CD4-positive, alpha-beta T cell treated with Interleukin-15 for 1 hour (primary cell): ENCODE measurements at regions not wholly inside any gene's neighbourhood (a gene's known extent, or its start where the extent isn't known, plus 50 kb on each side); places are given as distances from the start of the nearest gene placed in this dataset.
"Not testable (repeated sequence)": the region's sequence is repeated elsewhere in the genome, so short reads cannot be mapped to it uniquely, and the experiment has no call there.

Experiments
- DNase-seq: peaks from one replicate; pipeline ENCODE4 v3.0.0-alpha.2; 2020

GRCh38 chr2:166727095-166727494 is 161.2 kb upstream of the XIRP2 start:
- DNase-seq, result no peak

- DNase-seq, result no peak
Measured at GRCh38 chr2:166725927-166726924, 162.1 kb upstream of the XIRP2 start.

- DNase-seq, result no peak
Measured at GRCh38 chr2:166716968-166717367, 171.3 kb upstream of the XIRP2 start.

- DNase-seq, result no peak
Measured at GRCh38 chr2:166700079-166700478, 188.2 kb upstream of the XIRP2 start.

GRCh38 chr2:166695154-166695553 is 193.1 kb upstream of the XIRP2 start:
- no peak for DNase-seq

GRCh38 chr2:166686057-166686456 is 192.0 kb upstream of the SCN7A start:
- DNase-seq, result not testable (repeated sequence)

- DNase-seq, result no peak
Measured at GRCh38 chr2:166677996-166678395, 183.9 kb upstream of the SCN7A start.

GRCh38 chr2:166676716-166677115 is 182.7 kb upstream of the SCN7A start:
- no peak for DNase-seq

GRCh38 chr2:166675553-166675952 is 181.5 kb upstream of the SCN7A start:
- DNase-seq, result no peak

- no peak for DNase-seq
Measured at GRCh38 chr2:166673986-166674385, 179.9 kb upstream of the SCN7A start.

- DNase-seq, result no peak
Measured at GRCh38 chr2:166671801-166672200, 177.8 kb upstream of the SCN7A start.

GRCh38 chr2:166671235-166671634 is 177.2 kb upstream of the SCN7A start:
- DNase-seq, result no peak

GRCh38 chr2:166665991-166666940 is 172.2 kb upstream of the SCN7A start:
- no peak for DNase-seq

- no peak for DNase-seq
Measured at GRCh38 chr2:166661824-166662223, 167.8 kb upstream of the SCN7A start.

GRCh38 chr2:166661391-166661790 is 167.3 kb upstream of the SCN7A start:
- DNase-seq, result no peak

GRCh38 chr2:166658901-166659300 is 164.9 kb upstream of the SCN7A start:
- no peak for DNase-seq

GRCh38 chr2:166653185-166653813 is 159.2 kb upstream of the SCN7A start:
- DNase-seq, result no peak

GRCh38 chr2:166651991-166652390 is 157.9 kb upstream of the SCN7A start:
- DNase-seq, result no peak

GRCh38 chr2:166651080-166651675 is 157.1 kb upstream of the SCN7A start:
- DNase-seq, result no peak

GRCh38 chr2:166647935-166648334 is 153.9 kb upstream of the SCN7A start:
- DNase-seq, result no peak

GRCh38 chr2:166643980-166644379 is 149.9 kb upstream of the SCN7A start:
- no peak for DNase-seq

- not testable (repeated sequence) for DNase-seq
Measured at GRCh38 chr2:166641516-166641915, 147.5 kb upstream of the SCN7A start.

- DNase-seq, result no peak
Measured at GRCh38 chr2:166637051-166637450, 143.0 kb upstream of the SCN7A start.
